ENCODE measurements at regions not wholly inside any gene's neighbourhood (a gene's known extent, or its start where the extent isn't known, plus 50 kb on each side); places are given as distances from the start of the nearest gene placed in this dataset.

DNA sequence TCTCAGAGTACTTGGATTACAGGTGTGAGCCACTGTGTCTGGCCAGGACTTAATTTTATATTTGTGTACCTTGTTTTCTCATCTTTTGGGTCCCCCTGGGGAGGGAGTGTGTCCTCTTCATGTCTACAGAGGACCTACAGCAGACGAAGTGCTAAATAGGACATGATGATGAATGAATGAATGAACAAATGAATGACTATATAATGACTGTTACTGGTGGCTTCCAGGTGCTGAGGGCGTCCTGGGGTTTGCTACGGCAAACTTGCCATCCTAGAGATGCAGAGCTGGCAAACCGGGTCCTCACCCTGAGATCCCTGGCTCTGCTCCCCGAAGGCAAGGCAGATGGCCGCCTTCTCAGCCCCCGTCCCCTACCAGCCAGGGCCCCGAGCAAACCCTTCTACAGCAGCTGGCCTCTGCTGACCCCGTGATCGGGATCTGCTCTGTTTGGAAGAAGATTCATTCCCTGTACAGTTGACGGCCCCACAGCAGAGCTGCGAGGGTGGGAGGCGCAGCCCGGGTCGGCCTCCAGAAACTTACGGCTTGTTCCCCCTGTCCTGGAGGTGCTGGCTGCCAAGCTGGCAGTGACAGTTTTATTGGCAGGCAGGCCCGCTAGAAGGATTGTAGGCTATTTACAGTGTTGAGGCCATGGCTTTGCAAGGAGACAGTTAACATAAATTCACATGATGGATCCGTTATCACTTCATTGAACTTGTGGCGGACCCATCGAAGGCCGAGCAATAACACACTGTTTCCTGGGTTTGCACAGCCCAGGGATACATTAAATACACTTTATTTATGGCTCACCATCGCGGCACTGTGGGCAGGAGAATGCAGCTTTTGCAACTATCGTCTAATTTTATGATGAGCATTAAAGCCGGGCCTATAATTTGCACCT is 197.7 kb upstream of the GSE1 start:
- DNase-seq: no peak

DNA sequence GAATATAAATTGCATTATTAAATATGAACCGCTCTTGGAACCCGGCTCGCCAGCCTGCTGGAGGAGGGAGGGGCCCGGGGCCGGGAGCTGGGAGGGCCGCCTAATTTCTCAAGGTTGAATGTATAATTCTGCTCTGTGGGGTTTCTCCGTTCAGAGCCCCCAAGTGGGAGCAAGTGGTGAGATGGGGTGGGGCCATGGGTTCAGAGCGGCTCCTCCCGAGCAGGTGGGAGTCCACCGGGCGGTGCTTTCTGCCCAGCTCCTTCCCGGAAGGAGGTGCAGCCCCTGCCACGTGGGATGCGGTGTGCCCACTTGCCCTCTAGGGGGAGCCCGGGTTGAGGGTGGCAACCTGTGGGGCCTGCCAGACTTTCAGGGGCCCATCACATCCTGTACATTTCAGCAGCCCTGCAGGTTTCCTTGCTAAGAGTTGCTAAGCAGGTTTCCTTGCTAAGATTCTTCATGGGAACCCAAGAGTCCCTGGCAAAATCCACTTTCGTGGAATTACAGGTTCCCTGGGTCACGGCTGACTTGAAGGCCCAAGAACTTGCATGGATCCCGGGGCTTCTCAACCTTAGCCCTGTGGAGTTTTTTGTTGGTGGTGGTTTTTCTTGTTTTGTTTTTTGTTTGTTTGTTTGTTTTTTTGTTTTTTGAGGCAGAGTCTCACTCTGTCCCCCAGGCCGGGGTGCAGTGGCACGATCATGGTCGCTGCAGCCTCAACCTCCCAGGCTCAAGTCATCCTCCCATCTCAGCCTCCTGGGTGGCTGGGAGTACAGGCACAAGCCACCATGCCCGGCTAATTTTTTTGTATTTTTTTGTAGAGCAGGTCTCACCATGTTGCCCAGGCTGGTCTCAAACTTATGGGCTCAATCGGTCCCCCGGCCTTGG is 196.7 kb upstream of the GSE1 start:
- no peak for DNase-seq

DNA sequence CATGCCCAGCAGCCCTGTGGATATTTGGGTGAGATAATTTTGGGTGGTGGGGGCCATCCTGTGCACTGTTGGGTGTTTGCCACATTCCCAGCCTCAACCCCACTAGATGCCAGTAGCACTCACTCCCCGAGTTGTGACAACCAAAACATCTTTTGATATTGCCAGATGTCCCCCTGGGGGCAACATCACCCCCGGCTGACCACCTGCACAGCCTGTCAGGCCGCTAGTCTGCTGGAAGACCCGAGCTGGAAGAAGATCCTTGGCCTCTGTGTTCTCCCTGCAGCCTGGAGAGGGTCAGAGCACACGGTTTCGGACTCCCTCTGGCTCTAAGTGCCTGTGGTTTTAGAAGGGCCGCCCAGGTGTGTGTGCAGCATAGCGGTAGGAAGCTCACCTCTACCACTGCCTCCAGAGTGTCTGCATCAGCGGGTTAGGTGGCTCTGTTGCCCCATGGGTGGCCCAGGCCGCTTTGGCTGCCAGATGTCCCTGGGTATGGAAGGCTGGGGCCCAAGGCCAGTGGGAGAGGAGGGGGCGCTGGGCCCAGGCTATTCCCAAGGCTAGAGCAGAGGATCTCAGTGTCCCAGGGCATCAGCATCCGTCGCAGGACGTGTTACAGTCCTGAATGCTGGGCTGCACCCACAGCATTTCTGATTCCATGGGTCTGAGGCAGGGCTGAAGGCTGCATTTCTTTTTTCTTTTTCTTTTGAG is 195.8 kb upstream of the GSE1 start:
- no peak for DNase-seq

DNA sequence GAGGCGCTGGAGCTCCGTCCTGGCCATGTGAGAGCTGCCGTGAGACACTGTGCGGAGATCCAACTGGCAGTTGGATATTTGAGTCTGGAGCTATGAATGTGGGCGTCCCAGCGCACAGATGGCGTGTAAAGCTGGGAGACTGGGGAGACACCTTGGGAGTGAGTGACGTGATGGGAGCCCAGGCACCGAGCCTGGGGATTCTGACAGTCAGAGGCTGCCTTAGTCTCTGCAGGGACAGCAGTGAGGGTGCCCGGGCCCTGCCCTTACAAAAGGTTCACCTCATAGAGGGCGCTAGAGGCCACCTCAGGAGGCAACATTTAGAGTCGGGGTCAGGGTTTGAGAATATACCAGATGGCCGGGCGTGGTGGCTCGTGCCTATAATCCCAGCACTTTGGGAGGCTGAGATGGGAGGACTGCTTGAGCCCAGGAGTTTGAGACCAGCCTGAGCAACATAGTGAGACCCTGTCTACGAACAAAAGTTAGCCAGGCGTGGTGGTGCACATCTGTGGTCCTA is 194.1 kb upstream of the GSE1 start:
- no peak for DNase-seq

DNA sequence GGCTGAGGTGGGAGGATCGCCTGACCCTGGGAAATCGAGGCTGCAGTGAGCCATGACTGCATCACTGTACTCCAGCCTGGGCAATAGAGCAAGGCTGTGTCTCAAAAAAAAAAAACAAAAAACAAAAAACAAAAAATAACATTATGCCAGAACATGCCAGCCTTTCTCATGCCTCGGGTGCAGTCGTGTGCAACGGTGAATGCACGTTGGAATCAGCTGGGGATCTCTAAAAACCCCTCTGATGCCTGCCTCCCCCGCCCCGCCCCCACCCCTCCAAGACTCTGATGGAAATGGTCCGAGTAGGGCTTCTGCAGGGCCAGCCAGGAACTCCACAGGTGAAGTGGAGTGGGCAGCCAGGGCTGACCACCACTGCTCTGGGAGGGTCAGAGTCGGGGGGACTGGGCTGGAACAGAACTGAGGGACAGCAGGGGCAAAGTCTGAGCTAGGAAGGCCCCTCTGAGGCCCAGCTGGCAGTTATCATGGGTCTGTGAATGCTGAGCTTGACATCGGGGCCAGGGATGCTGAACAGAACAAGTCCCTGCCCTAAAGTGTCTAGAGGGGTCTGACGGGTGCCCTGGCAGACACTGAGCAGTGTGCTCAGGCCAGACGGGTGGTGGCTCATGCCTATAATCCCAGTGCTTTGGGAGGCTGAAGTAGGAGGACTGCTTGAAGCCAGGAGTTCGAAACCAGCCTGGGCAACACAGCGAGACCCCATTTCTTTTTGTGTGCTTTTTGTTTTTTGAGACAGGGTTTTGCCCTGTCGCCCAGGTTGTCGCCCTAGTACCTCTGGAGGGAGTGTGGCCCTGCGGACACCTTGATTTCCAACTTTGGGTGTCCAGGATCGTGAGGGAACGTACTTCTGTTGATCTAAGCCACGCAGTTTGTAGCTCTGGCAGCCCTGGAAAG is 193.4 kb upstream of the GSE1 start:
- no peak for DNase-seq

DNA sequence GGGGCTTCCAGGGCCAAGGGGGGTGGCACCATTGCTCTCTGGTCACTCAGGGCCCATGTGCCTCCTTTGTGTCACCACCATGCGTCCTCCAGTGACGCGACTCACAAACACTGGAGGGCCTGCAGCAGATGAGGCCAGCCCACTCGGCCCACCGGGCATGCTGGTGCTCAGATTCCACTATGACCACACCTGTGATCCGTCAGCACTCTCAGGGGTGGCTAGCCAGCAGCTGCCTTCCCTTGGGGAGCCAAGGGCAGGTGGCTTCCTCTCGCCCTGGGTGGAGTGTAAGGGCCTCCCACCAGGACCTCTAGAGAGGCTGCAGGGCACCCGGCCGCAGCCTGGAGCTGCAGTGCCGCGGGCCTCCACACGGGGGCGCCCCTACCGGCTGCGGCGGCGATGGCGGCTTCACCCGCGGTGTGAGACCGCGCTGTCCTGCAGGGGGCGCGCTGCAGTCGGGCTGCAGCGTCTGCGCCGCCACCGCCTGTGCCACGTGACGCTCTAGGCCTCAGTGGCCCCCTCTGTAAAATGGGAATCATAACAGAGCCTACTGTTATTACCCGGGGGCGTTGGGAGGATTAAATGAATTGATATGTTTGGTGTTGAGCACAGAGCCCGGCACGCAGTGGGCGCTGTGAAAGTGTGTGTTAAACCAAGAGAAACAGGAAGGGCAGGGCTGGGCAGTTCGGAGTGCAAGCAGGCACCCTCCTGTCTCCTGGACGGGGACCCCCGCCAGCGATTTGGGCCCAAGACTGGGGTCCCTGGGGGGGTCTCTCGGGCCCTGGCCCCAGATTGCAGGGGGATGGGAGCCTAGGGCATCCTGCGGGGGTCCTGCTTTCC is 192.4 kb upstream of the GSE1 start:
- no peak for DNase-seq

DNA sequence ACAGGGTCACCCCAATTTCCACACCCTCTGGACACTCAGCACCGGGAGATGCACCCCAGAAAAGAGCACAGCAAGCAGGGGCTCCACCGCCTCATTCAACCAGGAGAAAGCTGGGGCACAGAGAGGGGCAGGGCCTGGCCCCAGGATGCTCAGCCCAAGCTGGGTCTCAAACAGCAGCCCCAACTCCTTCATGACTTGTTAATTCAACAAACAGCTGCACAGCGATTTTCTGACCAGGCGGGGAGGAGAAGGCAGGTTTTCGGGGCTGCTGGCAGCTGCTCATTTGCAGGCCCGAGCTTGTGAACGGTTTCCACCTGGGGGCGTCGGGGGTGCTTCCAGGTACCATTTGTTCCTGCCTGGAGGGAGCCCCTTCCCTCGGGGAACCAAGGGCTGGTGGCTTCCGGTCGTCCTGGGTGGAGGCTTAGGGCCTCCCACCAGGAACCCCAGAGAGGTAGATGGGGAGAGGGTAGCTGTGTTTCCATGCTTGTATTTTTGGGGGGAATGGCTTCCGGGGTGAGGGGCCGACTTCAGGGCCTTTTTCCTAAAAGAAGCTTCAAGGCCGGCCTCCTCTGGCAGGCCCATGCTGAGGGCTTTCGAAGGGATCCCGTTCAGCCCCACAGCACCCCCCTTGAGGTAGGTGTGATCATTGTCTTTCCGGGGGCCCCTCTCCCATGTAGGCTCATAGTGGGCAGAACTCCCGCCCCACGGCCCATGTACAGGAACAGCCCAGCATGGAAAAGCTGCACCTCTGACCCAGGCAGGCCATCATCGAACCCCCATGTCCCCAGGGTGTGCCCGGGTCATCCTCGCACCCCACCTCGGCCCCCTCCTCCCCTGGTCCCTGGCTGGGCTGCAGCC is 191.6 kb upstream of the GSE1 start:
- no peak for DNase-seq

DNA sequence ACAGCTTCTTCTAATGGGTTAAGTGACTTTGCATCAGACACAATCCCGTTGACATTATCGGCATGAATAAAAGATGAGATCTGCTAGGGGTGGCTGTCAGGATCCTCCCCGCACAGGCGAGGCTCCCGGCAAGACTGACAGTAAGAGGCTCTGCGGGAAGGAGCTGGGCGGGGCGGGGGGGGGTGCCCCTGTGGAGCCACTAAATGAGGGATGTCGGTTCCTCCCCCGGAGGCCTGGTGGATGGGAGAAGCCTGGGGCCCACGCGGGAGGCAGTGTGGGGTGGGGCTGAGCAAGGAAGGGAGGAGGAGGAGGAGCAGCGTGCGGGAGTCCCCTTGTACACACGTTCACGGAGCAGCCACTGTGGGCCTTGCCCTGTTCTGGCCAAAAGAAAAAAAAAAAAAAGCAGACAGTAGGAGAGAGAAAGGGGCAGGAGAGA is 190.9 kb upstream of the GSE1 start:
- DNase-seq: no peak

DNA sequence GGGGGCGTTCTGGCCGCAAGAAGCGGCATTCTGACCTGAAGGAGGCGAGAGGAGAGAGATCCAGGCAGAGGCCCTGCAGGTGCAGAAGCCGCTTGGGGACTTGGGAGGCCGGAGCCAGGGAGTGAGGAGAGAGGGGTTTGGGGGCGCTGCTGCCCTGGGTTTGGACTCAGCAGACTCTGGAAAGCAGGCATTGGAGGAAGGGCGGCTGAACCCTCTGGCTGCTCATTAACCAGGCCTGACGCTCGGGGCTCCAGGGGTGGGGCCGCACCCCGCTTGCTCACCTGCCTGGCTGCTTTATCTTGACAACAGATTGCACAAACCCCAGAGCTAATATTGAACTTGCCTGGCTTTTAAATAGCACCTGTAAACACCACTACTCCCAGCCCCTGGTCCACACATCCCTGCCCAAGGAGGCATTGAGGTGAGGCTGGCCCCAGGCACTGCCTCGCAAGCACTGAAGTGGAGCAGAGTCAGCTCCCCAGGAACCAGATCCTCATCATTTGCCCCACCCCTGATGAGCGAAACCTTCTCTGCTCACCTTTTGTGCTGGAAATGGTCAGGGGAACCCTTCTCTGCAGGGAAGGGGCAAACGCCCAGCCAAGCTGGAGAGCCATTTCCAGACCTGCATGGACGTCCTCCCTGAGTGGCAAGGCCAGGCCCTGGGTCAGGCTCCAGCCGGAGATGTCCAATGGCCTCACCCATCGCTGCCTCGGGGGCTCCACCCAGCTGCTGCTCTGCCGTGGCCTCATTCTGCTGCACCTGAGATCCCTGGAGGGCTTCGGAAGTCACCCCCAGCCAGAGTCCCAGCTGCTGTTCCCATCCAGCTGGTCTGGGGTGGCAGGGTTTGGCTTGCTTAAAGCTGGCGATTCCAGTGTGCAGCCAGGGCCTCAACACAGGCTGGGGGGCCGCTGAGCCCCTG is 190.2 kb upstream of the GSE1 start:
- DNase-seq: no peak

DNA sequence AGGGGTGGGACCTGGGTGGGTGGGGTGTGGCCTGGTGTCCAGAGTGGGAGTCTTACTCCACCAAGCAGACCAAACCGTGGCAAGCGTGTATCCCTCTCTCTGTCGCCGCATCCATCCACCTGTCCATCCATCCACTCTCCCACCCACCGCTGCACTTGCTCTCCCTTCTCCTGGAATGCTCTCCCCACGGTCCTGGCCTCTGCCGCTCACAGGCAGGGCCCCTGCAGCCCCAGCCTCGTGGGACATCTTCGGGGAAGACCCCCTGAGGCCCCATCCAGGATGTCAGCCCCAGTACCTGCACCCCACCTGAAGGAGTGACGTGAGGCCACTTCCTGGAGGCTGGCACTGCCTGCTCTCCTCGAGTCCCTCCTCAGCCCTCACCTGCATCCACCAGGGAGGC is 189.5 kb upstream of the GSE1 start:
- DNase-seq: no peak

DNA sequence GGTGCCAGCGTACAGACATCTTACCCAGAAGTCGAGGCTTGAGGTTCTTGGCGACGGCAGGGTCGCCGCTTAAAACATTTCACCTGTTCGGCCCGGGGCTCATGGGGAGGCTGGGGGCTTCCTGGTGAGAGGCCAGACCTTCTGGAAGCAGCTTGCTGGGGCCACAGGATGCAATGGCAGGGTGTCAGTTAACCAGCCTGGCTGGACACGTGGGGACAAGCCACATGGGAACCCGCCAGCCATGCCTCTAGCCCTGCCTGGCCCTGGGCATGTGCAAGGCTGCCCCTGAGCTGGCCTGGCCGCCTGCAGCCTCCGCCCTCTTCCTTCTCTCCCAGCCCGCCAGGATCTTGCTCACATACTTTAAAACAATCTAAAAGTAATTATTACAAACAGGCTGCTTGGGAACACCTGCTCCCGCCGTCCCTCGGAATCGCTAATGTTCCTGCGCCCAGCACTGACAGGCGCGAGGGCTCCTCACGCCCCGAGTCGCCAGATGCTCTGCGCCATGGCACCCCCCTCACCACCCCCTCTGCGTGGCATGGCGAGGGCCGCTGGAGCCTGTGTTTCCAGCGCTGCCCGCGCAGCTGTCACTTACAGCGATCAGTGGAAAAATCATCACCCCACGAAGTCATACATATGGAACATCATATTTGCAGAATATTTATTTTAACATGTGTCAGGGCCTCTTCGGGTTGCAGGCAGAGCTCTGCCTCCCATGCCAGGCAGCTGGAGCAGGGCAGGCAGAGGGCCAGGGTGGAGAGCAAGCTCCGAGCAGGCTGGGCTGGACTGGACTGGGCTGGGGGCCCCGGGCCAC is 188.7 kb upstream of the GSE1 start:
- no peak for DNase-seq

DNA sequence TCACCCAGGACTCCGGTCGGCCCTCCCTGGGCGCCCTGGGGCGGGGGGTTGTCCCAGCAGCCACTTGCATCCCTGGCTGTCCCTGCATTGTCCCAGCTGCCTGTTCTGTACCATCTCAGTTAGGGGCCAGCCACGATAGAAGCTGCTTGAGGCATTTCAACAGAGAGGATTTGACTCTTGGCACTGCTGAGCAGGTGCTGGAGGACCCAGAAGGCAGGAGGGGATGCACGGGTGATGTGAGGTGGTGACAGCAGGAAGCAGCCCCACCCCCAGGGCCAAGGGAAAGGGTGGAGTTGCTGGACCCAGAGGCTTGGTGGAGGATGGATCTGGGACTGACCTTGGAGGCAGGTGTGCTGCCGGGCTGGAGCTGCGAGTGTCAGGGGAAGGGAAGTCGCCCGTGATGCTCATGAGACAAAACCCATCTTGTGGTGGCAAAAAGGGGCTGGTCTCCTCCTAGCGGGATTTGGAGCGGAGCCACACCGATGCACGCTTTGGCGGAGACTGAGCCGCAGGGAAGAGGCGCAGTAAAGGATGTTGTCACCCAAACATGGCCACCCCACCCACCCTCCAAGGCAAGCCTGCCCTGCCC is 188.0 kb upstream of the GSE1 start:
- DNase-seq: no peak

DNA sequence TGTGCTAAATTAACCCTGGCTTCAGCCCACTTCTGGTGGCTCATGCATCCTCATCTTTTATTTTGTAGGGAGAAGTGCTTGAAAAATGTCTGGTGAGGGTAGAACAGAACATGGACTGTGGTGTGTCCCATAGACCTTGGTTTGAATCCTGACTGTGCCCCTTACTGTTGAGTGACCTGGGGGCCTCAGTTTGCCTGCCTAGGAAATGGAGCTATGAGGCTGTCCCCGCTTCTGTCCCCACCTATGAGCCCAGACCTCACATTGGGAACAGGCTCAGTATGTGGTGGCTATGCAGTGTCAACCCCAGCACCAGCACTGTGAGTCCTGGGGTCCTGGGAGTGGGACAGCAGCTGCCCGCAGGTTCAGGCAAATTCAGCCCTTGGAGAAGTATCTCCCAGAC is 186.3 kb upstream of the GSE1 start:
- no peak for DNase-seq

DNA sequence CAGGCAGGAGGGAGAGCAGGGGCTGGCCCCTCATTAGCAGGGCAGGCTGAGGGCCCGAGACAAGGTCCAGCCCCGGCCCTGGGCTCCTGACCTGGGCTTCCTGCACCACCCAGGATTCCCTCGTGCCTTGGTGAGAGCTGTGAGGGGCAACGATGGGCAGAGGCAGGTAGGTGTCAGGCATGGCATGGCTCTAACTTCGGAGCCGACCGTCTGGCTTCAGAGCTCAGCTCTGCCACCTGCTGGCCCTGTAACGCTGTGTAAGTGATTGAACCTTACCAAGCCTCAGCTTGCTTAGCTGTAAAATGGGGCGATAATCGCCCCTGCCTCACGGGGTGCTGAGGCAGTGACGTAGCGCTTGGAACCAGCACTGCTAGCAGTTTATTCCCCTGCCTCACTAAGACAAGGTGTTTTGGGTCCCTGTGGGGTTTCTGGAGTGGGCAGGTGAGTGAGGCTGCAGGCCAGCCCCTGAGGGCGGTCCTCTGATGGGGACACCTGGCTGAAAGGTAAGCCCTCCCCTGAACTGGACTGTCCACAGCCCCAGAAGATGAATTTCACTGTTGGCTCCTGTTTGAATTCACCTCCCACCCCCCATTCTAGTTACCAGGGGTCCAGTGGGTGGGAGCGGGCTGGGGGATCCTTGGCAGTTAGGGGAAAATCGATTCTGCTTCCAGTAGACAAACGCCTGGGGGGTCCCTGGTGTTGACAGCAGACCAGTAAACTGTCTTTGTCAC is 184.8 kb upstream of the GSE1 start:
- no peak for DNase-seq

DNA sequence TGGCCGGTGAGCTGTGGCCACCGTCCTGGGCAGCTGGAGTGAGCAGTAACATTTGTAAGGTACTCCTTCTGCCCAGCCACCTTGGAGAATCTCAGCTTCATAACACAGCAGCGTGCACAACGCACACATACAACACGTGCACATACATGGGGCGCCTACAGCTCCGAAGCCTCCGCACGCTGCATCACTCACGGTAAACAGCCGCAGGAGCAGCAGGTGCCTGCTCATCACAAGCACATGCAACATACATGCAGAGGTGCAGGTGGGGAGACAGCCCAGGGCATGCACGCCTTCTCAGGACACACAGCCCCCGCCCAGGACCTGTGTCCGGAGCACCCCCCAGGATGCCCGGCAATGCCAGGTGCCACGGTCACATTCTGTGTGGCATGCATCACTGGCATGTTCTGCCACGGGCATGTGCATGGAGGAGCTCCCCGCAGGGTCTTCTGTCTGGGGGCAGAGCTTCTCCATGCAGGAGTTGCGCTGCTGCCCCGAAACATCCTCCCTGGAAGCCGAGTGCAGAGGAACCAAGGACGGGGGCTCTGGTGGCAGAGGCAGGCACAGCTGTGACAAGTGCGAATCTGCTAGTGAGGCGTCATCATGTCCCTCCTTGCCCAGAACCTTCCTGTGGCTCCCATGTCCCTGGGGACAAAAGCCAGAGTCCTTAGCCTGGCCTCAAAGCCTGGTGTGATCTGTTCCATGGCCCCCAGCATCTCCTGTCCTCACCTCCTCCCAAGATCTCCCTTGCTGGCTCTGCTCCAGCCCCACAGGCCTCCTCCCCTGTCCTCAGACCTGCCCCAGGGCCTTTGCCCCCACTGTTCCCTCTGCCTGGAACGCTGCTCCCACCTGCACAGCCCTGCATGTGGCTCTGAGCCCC is 184.0 kb upstream of the GSE1 start:
- no peak for DNase-seq

Measured in hindlimb muscle (tissue), 1 donor.